ENCODE measurements at regions not wholly inside any gene's neighbourhood (a gene's known extent, or its start where the extent isn't known, plus 50 kb on each side); places are given as distances from the start of the nearest gene placed in this dataset.

DNA sequence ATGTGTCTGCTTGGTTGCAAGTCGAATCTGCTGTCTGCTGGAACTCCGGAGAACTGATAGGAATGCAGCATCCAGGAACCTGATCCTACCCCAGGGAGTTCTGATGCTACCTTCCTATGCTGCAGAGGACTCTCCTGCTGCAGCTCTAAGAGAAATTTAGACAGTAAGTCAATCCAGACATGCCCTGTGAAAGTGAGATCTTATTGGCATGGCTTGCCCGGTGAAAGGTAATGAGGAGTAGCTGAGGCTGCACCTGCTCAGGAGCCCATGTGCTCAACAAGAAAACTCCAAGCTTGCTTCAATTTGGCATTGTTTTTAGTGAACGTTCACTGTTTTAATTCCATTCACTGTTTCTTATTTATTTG, 217.3 kb upstream of the SERP2 start:
- Histone ChIP-seq H4K20me1 (ENCODE audit: insufficient read depth, low read length) (no peaks in the 10 kb centered on the region), H3K27ac (ENCODE audit: extremely low read length, insufficient read depth, low read length) (no peak overlapping the region), H3K9ac (ENCODE audit: insufficient read depth, low read depth, low read length) (no peak overlapping the region), H3K4me3 (replicated peaks in 1 of 3; ENCODE audit: insufficient read depth in 1 of 3, low read depth in 2 of 3, low read length in 3 of 3) (no peak overlapping the region), H2AFZ (ENCODE audit: low read length) (no peak overlapping the region), H3K27me3 (ENCODE audit: control insufficient read depth in 1 of 2, insufficient read depth in 2 of 2, low read length in 2 of 2) (no peaks in the 10 kb centered on the region; a peak in 1 of 5 replicates), H3K79me2 (ENCODE audit: insufficient read depth, low read length) (no peaks in the 10 kb centered on the region), H3K36me3 (replicated peaks in 1 of 2; ENCODE audit: control insufficient read depth in 1 of 2, insufficient read depth in 2 of 2, low read length in 2 of 2) (no peaks in the 10 kb centered on the region), H3K4me2 (ENCODE audit: low read depth, low read length) (no peak overlapping the region), H3K9me3 (ENCODE audit: low read length) (no peaks in the 10 kb centered on the region), H3K4me1 (ENCODE audit: insufficient read depth, low read length) (no peaks in the 10 kb centered on the region)
- intact Hi-C loops (cut with micrococcal nuclease; ENCODE audit: unreplicated experiment) (no loop called here), in situ Hi-C loops (cut with HindIII; ENCODE audit: extremely low pct_ligation_motif_present, low pct_unique_long_range_greater_than_20kb) (no loop called here)
- ChIA-PET CTCF (ENCODE audit: low intra/inter-chr PET ratio, low total read pairs) (no interaction called here), POLR2A (no interaction called here)
- 34% methylated on average over 4 of the region's 4 CpGs for WGBS (ENCODE audit: low lambda C conversion rate)
- ATAC-seq (no peak), DNase-seq (ENCODE audit: low spot score) (no peak), FAIRE-seq (no peak)
- TF ChIP-seq SP1 (IDR thresholded peaks at IDR 0.05) (no peak), SP1 (CRISPR knock-in tag; IDR thresholded peaks at IDR 0.05) (no peak), FOSL1 (CRISPR knock-in tag; IDR thresholded peaks at IDR 0.05; ENCODE audit: borderline replicate concordance) (no peak)
- no TSS peak for BruUV-seq (replicated peaks)

DNA sequence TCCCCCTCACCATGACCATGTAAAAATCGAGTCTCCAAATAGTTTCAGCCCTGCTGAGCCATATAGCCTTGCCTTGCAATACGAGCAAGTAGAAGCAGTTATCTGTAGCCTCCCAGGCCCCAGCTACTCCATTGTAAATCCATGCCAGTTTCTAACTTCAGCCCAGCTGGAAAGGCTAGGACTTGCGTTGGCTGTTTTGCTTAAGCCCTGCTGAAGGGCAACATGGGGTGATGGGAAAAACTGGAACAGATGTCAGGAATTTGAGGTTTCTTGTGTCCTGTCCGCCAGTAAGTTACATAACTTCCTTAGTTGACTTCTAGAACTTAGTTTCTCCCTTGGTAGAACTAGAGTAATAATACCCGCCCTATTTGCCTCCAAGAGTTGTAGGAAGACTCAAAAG, 216.0 kb upstream of the SERP2 start:
- Histone ChIP-seq H3K27ac (ENCODE audit: extremely low read length, insufficient read depth, low read length) (no peak overlapping the region), H3K4me1 (ENCODE audit: insufficient read depth, low read length) (no peaks in the 10 kb centered on the region), H4K20me1 (ENCODE audit: insufficient read depth, low read length) (no peaks in the 10 kb centered on the region), H3K4me2 (ENCODE audit: low read depth, low read length) (no peak overlapping the region), H3K9ac (ENCODE audit: insufficient read depth, low read depth, low read length) (no peak overlapping the region), H3K36me3 (replicated peaks in 1 of 2; ENCODE audit: control insufficient read depth in 1 of 2, insufficient read depth in 2 of 2, low read length in 2 of 2) (no peaks in the 10 kb centered on the region), H3K27me3 (ENCODE audit: control insufficient read depth in 1 of 2, insufficient read depth in 2 of 2, low read length in 2 of 2) (no peaks in the 10 kb centered on the region; a peak in 1 of 5 replicates), H3K79me2 (ENCODE audit: insufficient read depth, low read length) (no peaks in the 10 kb centered on the region), H2AFZ (ENCODE audit: low read length) (no peak overlapping the region), H3K9me3 (ENCODE audit: low read length) (no peaks in the 10 kb centered on the region), H3K4me3 (replicated peaks in 1 of 3; ENCODE audit: insufficient read depth in 1 of 3, low read depth in 2 of 3, low read length in 3 of 3) (no peak overlapping the region)
- ATAC-seq (no peak), DNase-seq (ENCODE audit: low spot score) (no peak), FAIRE-seq (no peak)
- BruUV-seq (replicated peaks): no TSS peak
- POLR2A ChIA-PET: no interaction called here
- in situ Hi-C loops (cut with HindIII; ENCODE audit: extremely low pct_ligation_motif_present, low pct_unique_long_range_greater_than_20kb) (no loop called here), intact Hi-C loops (cut with micrococcal nuclease; ENCODE audit: unreplicated experiment) (no loop called here)
- CTCF ChIA-PET (ENCODE audit: low intra/inter-chr PET ratio, low total read pairs): no interaction called here
- 1% methylated on average over 5 of the region's 5 CpGs for WGBS (ENCODE audit: low lambda C conversion rate)
- TF ChIP-seq MIER2 (CRISPR knock-in tag; IDR thresholded peaks at IDR 0.05): no peak
- TF ChIP-seq, protein P1, sequence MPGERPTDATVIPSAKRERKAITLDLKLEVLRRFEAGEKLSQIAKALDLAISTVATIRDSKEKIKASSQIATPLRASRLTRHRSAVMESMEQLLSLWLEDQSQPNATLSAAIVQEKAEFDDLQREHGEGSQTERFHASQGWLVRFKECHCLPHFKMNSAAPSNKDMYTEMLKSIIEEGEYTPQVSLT (CRISPR knock-in tag; IDR thresholded peaks at IDR 0.05; ENCODE audit: borderline replicate concordance, low read depth): no peak
- TF ChIP-seq, protein P2, sequence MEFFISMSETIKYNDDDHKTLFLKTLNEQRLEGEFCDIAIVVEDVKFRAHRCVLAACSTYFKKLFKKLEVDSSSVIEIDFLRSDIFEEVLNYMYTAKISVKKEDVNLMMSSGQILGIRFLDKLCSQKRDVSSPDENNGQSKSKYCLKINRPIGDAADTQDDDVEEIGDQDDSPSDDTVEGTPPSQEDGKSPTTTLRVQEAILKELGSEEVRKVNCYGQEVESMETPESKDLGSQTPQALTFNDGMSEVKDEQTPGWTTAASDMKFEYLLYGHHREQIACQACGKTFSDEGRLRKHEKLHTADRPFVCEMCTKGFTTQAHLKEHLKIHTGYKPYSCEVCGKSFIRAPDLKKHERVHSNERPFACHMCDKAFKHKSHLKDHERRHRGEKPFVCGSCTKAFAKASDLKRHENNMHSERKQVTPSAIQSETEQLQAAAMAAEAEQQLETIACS (CRISPR knock-in tag; IDR thresholded peaks at IDR 0.05): no peak
- TF ChIP-seq, protein P3, sequence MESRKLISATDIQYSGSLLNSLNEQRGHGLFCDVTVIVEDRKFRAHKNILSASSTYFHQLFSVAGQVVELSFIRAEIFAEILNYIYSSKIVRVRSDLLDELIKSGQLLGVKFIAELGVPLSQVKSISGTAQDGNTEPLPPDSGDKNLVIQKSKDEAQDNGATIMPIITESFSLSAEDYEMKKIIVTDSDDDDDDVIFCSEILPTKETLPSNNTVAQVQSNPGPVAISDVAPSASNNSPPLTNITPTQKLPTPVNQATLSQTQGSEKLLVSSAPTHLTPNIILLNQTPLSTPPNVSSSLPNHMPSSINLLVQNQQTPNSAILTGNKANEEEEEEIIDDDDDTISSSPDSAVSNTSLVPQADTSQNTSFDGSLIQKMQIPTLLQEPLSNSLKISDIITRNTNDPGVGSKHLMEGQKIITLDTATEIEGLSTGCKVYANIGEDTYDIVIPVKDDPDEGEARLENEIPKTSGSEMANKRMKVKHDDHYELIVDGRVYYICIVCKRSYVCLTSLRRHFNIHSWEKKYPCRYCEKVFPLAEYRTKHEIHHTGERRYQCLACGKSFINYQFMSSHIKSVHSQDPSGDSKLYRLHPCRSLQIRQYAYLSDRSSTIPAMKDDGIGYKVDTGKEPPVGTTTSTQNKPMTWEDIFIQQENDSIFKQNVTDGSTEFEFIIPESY (CRISPR knock-in tag; IDR thresholded peaks at IDR 0.05): no peak
- TF ChIP-seq, protein P4, sequence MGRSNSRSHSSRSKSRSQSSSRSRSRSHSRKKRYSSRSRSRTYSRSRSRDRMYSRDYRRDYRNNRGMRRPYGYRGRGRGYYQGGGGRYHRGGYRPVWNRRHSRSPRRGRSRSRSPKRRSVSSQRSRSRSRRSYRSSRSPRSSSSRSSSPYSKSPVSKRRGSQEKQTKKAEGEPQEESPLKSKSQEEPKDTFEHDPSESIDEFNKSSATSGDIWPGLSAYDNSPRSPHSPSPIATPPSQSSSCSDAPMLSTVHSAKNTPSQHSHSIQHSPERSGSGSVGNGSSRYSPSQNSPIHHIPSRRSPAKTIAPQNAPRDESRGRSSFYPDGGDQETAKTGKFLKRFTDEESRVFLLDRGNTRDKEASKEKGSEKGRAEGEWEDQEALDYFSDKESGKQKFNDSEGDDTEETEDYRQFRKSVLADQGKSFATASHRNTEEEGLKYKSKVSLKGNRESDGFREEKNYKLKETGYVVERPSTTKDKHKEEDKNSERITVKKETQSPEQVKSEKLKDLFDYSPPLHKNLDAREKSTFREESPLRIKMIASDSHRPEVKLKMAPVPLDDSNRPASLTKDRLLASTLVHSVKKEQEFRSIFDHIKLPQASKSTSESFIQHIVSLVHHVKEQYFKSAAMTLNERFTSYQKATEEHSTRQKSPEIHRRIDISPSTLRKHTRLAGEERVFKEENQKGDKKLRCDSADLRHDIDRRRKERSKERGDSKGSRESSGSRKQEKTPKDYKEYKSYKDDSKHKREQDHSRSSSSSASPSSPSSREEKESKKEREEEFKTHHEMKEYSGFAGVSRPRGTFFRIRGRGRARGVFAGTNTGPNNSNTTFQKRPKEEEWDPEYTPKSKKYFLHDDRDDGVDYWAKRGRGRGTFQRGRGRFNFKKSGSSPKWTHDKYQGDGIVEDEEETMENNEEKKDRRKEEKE (IDR thresholded peaks at IDR 0.05): no peak
- no peak for TF ChIP-seq ONECUT2 (CRISPR knock-in tag; IDR thresholded peaks at IDR 0.05)
- TF ChIP-seq ZNF44 (CRISPR knock-in tag; IDR thresholded peaks at IDR 0.05): no peak
- no peak for TF ChIP-seq ZNF230 (CRISPR knock-in tag; IDR thresholded peaks at IDR 0.05)
- TF ChIP-seq, protein P5, sequence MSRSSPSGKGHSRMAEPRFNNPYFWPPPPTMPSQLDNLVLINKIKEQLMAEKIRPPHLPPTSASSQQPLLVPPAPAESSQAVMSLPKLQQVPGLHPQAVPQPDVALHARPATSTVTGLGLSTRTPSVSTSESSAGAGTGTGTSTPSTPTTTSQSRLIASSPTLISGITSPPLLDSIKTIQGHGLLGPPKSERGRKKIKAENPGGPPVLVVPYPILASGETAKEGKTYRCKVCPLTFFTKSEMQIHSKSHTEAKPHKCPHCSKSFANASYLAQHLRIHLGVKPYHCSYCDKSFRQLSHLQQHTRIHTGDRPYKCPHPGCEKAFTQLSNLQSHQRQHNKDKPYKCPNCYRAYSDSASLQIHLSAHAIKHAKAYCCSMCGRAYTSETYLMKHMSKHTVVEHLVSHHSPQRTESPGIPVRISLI (CRISPR knock-in tag; IDR thresholded peaks at IDR 0.05; ENCODE audit: borderline replicate concordance): no peak
